Heart left ventricle (tissue), 13 donors: ENCODE measurements at regions not wholly inside any gene's neighbourhood (a gene's known extent, or its start where the extent isn't known, plus 50 kb on each side); places are given as distances from the start of the nearest gene placed in this dataset.

Experiments used
- POLR2A ChIP-seq, 2 donors: fragments of 450-650 bp; IDR thresholded peaks; one replicate each; pipeline ENCODE4 v1.6.1; 2017; ENCODE audit warnings: antibody characterized with exemption in 2 of 2, mild to moderate bottlenecking in 2 of 2, moderate library complexity in 2 of 2
- TF ChIP-seq, protein P1 (sequence below), 12 donors: fragments of 200-600 bp; sonication (generic) in 4 of 12; IDR thresholded peaks; one replicate each; pipeline versions ENCODE4 v1.5.0 to v1.8.0; 2018 to 2022; ENCODE audit warnings: antibody characterized with exemption in 12 of 12, mild to moderate bottlenecking in 5 of 12
- donor health status: ischemic (EF 13 %, LVEDD 7.1; RV severe dilation, severe dysfunction).
- donor health status: DM: no; HTN: yes; CAD: no.
- donor health status: DM: no; HTN: no; CAD: no.
- donor health status: ischemic (EF 25% LVEDD 6.9; RV normal size, moderate dysfunction).
- donor health status: ischemic (EF 25% LVEDD 5.7; RV mildly dilated, moderate dysfunction).
- donor health status: ischemic (EF 35%, LVEDD 5.7; RV mildly dilated, moderate dysfunction).
- donor health status: nonischemic (EF 11% LVEDD 7.7; RV severe dilation, severe dysfunction).
- donor health status: DM: yes; HTN: yes; CAD: no.
- donor health status: PGD.
- donor health status: ischemic (EF 29% LVEDD 5.4; RV normal size, mild dysfunction).
- donor health status: nonischemic (EF 23%, LVEDD 6.1; RV moderate dilation, normal function).

DNA sequence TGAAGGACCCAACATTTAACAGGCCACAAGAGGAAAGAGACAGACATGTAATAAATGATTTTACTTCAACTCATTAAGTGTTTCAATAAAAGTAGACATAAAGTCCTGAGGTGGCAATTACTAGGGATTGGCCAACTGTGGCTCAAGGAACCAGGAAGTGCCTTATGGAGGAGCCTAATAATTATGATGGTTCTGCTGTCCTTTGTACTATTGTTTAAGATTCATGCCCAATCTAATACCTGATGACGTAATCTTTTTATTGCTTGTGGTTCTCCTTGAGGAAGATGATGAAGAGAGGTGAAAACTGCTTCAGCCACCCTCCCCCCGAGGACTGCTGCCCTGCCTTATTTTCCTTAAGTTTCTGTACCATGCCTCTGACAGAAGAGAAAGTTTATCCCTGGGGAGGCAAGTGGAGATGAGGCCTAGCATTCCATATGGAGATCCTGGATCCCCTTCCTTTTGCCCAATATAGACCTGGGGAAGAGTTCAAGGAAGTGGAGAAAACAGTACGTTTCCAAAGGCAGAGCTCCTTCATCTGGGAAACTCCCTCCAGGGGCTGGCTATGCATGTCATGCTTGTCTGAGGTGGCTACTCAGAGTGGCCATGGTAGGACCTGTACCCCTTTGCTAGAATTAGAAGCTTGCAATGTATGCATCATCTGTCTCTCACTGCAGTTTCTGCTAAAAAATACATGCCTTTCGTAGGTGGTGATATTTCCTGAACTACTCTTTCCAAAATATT is 56.8 kb upstream of the FAT1 start:
- TF ChIP-seq, protein P1, sequence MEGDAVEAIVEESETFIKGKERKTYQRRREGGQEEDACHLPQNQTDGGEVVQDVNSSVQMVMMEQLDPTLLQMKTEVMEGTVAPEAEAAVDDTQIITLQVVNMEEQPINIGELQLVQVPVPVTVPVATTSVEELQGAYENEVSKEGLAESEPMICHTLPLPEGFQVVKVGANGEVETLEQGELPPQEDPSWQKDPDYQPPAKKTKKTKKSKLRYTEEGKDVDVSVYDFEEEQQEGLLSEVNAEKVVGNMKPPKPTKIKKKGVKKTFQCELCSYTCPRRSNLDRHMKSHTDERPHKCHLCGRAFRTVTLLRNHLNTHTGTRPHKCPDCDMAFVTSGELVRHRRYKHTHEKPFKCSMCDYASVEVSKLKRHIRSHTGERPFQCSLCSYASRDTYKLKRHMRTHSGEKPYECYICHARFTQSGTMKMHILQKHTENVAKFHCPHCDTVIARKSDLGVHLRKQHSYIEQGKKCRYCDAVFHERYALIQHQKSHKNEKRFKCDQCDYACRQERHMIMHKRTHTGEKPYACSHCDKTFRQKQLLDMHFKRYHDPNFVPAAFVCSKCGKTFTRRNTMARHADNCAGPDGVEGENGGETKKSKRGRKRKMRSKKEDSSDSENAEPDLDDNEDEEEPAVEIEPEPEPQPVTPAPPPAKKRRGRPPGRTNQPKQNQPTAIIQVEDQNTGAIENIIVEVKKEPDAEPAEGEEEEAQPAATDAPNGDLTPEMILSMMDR (IDR thresholded peaks at IDR 0.05), result no peak
- TF ChIP-seq POLR2A (IDR thresholded peaks at IDR 0.05), result no peak
